Retinal pigment epithelial cell (primary cell): ENCODE measurements at regions not wholly inside any gene's neighbourhood (a gene's known extent, or its start where the extent isn't known, plus 50 kb on each side); places are given as distances from the start of the nearest gene placed in this dataset.
"Not testable (repeated sequence)": the region's sequence is repeated elsewhere in the genome, so short reads cannot be mapped to it uniquely, and the experiment has no call there.

ENCODE experiments used
- DNase-seq: peaks from one replicate; pipeline ENCODE4 v3.0.0-alpha.2; 2010; ENCODE audit warnings: low read depth
- H3K4me3 ChIP-seq: 2 replicates; pipeline ENCODE4 v1.5.1; 2011; ENCODE audit warnings: mild to moderate bottlenecking, low read length, control low read depth, moderate library complexity
- TF ChIP-seq, protein P1 (sequence below): conservative IDR thresholded peaks from 2 replicates; pipeline ENCODE4 v1.5.1; 2011; ENCODE audit warnings: low read depth, low read length, control low read depth, inconsistent platforms

DNA sequence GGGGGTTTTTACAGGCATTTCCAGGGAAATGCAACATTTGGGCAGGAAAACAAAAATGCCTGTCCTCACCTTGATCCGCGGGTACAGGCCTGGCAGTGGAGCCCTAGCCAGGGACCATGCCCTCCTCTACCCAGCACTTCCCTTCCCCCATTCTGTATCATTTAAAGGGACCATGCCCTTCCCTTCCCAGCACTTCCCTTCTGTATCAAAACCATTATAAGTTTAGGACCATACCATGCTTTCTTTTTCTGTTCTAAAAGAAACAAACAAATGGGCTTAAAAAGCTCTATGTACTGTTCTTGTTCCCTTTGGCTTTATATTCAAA is 166.9 kb upstream of the ZNF608 start:
- H3K4me3 ChIP-seq: no peak overlapping the region
- TF ChIP-seq, protein P1, sequence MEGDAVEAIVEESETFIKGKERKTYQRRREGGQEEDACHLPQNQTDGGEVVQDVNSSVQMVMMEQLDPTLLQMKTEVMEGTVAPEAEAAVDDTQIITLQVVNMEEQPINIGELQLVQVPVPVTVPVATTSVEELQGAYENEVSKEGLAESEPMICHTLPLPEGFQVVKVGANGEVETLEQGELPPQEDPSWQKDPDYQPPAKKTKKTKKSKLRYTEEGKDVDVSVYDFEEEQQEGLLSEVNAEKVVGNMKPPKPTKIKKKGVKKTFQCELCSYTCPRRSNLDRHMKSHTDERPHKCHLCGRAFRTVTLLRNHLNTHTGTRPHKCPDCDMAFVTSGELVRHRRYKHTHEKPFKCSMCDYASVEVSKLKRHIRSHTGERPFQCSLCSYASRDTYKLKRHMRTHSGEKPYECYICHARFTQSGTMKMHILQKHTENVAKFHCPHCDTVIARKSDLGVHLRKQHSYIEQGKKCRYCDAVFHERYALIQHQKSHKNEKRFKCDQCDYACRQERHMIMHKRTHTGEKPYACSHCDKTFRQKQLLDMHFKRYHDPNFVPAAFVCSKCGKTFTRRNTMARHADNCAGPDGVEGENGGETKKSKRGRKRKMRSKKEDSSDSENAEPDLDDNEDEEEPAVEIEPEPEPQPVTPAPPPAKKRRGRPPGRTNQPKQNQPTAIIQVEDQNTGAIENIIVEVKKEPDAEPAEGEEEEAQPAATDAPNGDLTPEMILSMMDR: no peak
- no peak for DNase-seq

- H3K4me3 ChIP-seq, DNase-seq: not testable (repeated sequence)
These were observed 169.9 kb upstream of the ZNF608 start for GRCh38 chr5:124916313-124916712.

- no peak for DNase-seq
- no peak overlapping the region for H3K4me3 ChIP-seq
- TF ChIP-seq, protein P1: no peak
These were observed 172.2 kb upstream of the ZNF608 start for GRCh38 chr5:124918618-124919017.

- no peak for DNase-seq
- TF ChIP-seq, protein P1: no peak
- H3K4me3 ChIP-seq: no peak overlapping the region
These were observed 172.6 kb upstream of the ZNF608 start for GRCh38 chr5:124919076-124919475.

GRCh38 chr5:124919747-124920525 is 173.5 kb upstream of the ZNF608 start:
- TF ChIP-seq, protein P1: no peak
- no peak for DNase-seq
- H3K4me3 ChIP-seq: no peak overlapping the region

- TF ChIP-seq, protein P1: no peak
- DNase-seq: no peak
- no peak overlapping the region for H3K4me3 ChIP-seq
These were observed 174.6 kb upstream of the ZNF608 start for GRCh38 chr5:124920909-124921666.

GRCh38 chr5:124921694-124922093 is 175.3 kb upstream of the ZNF608 start:
- DNase-seq: no peak
- no peak overlapping the region for H3K4me3 ChIP-seq
- TF ChIP-seq, protein P1: no peak
